Heart right ventricle (tissue), 16 donors: ENCODE measurements at regions not wholly inside any gene's neighbourhood (a gene's known extent, or its start where the extent isn't known, plus 50 kb on each side); places are given as distances from the start of the nearest gene placed in this dataset.

Experiments
- ATAC-seq, 8 donors: fragments of 200-7000 bp; cut with Tn5 transposase; one replicate each; pipeline ENCODE4 v1.9.1; 2020; ENCODE audit warnings: mild to moderate bottlenecking in 8 of 8, moderate library complexity in 8 of 8, moderate number of reproducible peaks in 1 of 8
- DNase-seq, 2 donors: peaks; one replicate each; pipeline ENCODE4 v3.0.0-alpha.2; 2020
- H3K27ac ChIP-seq, 10 donors: fragments of 200-600 bp; sonication (generic) in 2 of 10; one replicate each; pipeline versions ENCODE4 v1.5.0 to v1.8.0; 2020 to 2022; ENCODE audit warnings: mild to moderate bottlenecking in 3 of 10
- H3K27me3 ChIP-seq, 7 donors: fragments of 200-600 bp; one replicate each; pipeline ENCODE4 v1.8.0; 2021 to 2022; ENCODE audit warnings: mild to moderate bottlenecking in 2 of 7
- H3K36me3 ChIP-seq, 9 donors: fragments of 200-600 bp; sonication (generic) in 1 of 9; one replicate each; pipeline versions ENCODE4 v1.5.0 to v1.8.0; 2020 to 2022; ENCODE audit warnings: mild to moderate bottlenecking in 2 of 9
- H3K4me1 ChIP-seq, 9 donors: fragments of 200-600 bp; sonication (generic) in 1 of 9; one replicate each; pipeline versions ENCODE4 v1.5.0 to v1.8.0; 2020 to 2022; ENCODE audit warnings: mild to moderate bottlenecking in 4 of 9
- H3K4me3 ChIP-seq, 10 donors: fragments of 200-600 bp; sonication (generic) in 2 of 10; one replicate each; pipeline versions ENCODE4 v1.5.0 to v1.8.0; 2020 to 2022; ENCODE audit warnings: mild to moderate bottlenecking in 7 of 10, moderate library complexity in 2 of 10
- H3K9me3 ChIP-seq, 11 donors: fragments of 200-600 bp in 10 of 11; sonication (generic) in 2 of 11; one replicate each; pipeline versions ENCODE4 v1.5.0 to v1.8.0; 2013 to 2022; ENCODE audit warnings: mild to moderate bottlenecking in 2 of 11, control low read depth in 1 of 11, moderate library complexity in 1 of 11
- CTCF ChIP-seq, 9 donors: fragments of 200-600 bp; sonication (generic) in 2 of 9; IDR thresholded peaks; one replicate each; pipeline versions ENCODE4 v1.5.0 to v1.8.0; 2021 to 2022; ENCODE audit warnings: antibody characterized with exemption in 9 of 9, mild to moderate bottlenecking in 5 of 9, moderate library complexity in 1 of 9
- WGBS, 2 donors: extraction: QIAGEN DNeasy Blood & Tissue Kit; methylation state at CpG; one replicate each; pipeline ENCODE4 v1.1.7; 2013; ENCODE audit warnings: inconsistent platforms in 1 of 2; 5-methylcytosine and 5-hydroxymethylcytosine counted together
- intact Hi-C, 10 donors: fragments of 100-400 bp; cut with DNase I; formaldehyde crosslinking; loops; one replicate each; pipeline versions ENCODE4 v1.11.1 to v1.14.2; 2022
- donor health status: Arrhythmogenic right ventricular cardiomyopathy.
- donor health status: ischemic (EF 13 %, LVEDD 7.1; RV severe dilation, severe dysfunction).
- donor health status: healthy with polysubstance abuse.
- donor health status: DM: no; HTN: yes; CAD: no.
- donor health status: DM: no; HTN: no; CAD: no.
- donor health status: ischemic (EF 25% LVEDD 6.9; RV normal size, moderate dysfunction).
- donor health status: ischemic (EF 25% LVEDD 5.7; RV mildly dilated, moderate dysfunction).
- donor health status: healthy.
- donor health status: DM: yes; HTN: yes; CAD: no.
- donor health status: Ischemic cardiomyopathy.
- donor health status: ischemic (EF 35%, LVEDD 5.7; RV mildly dilated, moderate dysfunction).
- donor health status: nonischemic (EF 11% LVEDD 7.7; RV severe dilation, severe dysfunction).
- donor health status: DM: yes; HTN: yes; CAD: no.
- donor health status: PGD.
- donor health status: ischemic (EF 29% LVEDD 5.4; RV normal size, mild dysfunction).
- donor health status: nonischemic (EF 23%, LVEDD 6.1; RV moderate dilation, normal function).

- 51 to 54% methylated on average over 3 of the region's 3 CpGs for WGBS, 2 donors
- peaks cover 0 to 24% (median 3%) of the 10 kb centered on the region in 11 donors for H3K9me3 ChIP-seq
Measured at GRCh38 chr10:106011250-106011649, 1153.3 kb downstream of the SORCS1 start.

GRCh38 chr10:106000721-106001120 lies 1163.8 kb downstream of the SORCS1 start:
- no peak for TF ChIP-seq CTCF (IDR thresholded peaks at IDR 0.05)
- Histone ChIP-seq H3K4me3 (no peak overlapping the region), H3K9me3 (no peaks in the 10 kb centered on the region), H3K4me1 (no peaks in the 10 kb centered on the region), H3K27ac (no peak overlapping the region), H3K36me3 (no peaks in the 10 kb centered on the region), H3K27me3 (no peaks in the 10 kb centered on the region)
- DNase-seq (no peak), ATAC-seq (no peak)
- intact Hi-C loops, result no loop called here
- 53 to 55% methylated on average over 2 of the region's 2 CpGs for WGBS, 2 donors

More at GRCh38 chr10:106011250-106011649, 1153.3 kb downstream of the SORCS1 start:
- H3K4me3 ChIP-seq, result no peak overlapping the region
- ATAC-seq, result peak in 5 of 8 donors; percentile 33 to 82 (median 52)
- H3K4me1 ChIP-seq, result no peaks in the 10 kb centered on the region
- no peaks in the 10 kb centered on the region for H3K36me3 ChIP-seq
- H3K27ac ChIP-seq, result no peak overlapping the region
- TF ChIP-seq CTCF (IDR thresholded peaks at IDR 0.05), result no peak
- intact Hi-C loops, result no loop called here
- DNase-seq, result no peak
- H3K27me3 ChIP-seq, result no peaks in the 10 kb centered on the region

- H3K4me1 ChIP-seq, result no peaks in the 10 kb centered on the region
- H3K36me3 ChIP-seq, result no peaks in the 10 kb centered on the region
- H3K9me3 ChIP-seq, result peaks cover 0 to 5% (median 0%) of the 10 kb centered on the region in 11 donors
- no peaks in the 10 kb centered on the region for H3K27me3 ChIP-seq
- ATAC-seq, result no peak
- intact Hi-C loops, result no loop called here
- no peak overlapping the region for H3K27ac ChIP-seq
- 70 to 78% methylated on average over 3 of the region's 3 CpGs for WGBS, 2 donors
- DNase-seq, result no peak
- no peak for TF ChIP-seq CTCF (IDR thresholded peaks at IDR 0.05)
- no peak overlapping the region for H3K4me3 ChIP-seq
Measured at GRCh38 chr10:105993609-105994008, 1170.9 kb downstream of the SORCS1 start.

- ATAC-seq, result no peak
- H3K4me3 ChIP-seq, result no peak overlapping the region
- peaks cover 0 to 3% (median 0%) of the 10 kb centered on the region in 7 donors for H3K27me3 ChIP-seq
- H3K4me1 ChIP-seq, result no peaks in the 10 kb centered on the region
- no peak overlapping the region for H3K27ac ChIP-seq
- intact Hi-C loops, result no loop called here
- H3K9me3 ChIP-seq, result peaks cover 0 to 5% (median 0%) of the 10 kb centered on the region in 11 donors
- DNase-seq, result no peak
- H3K36me3 ChIP-seq, result no peaks in the 10 kb centered on the region
- TF ChIP-seq CTCF (IDR thresholded peaks at IDR 0.05), result no peak
Measured at GRCh38 chr10:105992928-105993327, 1171.6 kb downstream of the SORCS1 start.
